ENCODE measurements at regions not wholly inside any gene's neighbourhood (a gene's known extent, or its start where the extent isn't known, plus 50 kb on each side); places are given as distances from the start of the nearest gene placed in this dataset.
"Not testable (repeated sequence)": the region's sequence is repeated elsewhere in the genome, so short reads cannot be mapped to it uniquely, and the experiment has no call there.

DNA sequence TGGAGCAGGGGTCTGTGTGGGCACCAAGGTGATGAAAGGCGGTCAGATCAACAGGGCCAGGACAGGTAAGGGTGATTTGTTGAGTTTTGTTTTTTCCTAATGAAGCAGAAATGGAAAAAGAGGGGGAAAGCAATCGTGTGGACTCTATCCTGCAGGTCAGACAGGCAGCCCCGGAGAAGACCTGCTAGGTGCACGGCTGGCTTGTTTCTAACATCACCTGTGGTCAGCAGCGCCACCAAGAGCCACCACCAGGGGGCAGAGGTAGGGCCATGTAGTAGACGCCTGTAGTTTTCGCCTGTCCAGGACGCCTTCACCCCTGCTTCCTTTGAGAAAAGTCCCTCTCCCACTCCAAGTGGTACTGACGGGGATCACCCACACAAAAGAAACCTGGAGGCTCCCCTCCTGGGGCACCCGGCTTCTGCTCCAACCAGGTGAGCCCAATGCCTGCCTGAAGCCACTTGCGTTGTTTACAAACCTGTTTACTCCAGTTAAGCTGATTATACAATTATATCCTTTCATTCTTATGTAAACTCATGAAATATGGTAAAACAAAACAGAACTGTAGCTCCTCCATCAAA, 54.2 kb upstream of the SEC14L1 start:
- DNase-seq (ENCODE audit: low spot score) = peak; percentile 87

- no peak for DNase-seq (ENCODE audit: low spot score)
These were observed 52.9 kb upstream of the SEC14L1 start for GRCh38 chr17:77087650-77088454.

DNA sequence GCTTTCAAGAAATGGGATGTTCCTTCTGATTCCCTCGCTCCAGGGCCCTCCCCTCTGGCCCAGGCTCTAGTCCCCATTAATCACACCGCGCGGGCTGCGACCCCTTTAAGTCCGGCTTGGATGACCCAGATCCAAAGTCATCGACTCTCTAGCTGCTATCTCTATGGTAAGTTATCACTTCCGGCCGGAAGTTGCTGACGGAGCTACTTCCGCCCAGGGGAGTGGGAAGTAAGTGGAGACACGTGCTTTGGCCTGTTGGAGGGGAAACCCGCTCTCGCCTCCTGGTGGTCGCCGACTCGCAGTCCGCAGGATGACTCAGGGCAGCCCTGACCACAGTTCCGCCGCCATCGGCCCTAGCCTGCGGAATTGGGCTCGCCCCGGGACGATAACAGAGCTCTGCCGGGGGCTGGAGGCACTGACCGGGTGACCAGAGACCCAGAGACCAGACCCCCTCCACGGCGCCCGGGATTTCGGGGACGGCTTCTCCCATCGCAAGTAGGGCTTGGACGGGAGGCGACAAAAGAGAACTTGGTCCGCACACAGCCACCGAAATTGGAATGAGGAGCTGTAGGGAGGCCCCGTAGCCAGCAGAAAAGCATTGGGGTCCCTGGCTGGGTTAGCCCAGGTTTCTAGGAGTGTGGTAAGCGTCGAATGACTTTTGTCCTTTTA, 52.2 kb upstream of the SEC14L1 start:
- DNase-seq (ENCODE audit: low spot score) = peak; percentile 92

DNA sequence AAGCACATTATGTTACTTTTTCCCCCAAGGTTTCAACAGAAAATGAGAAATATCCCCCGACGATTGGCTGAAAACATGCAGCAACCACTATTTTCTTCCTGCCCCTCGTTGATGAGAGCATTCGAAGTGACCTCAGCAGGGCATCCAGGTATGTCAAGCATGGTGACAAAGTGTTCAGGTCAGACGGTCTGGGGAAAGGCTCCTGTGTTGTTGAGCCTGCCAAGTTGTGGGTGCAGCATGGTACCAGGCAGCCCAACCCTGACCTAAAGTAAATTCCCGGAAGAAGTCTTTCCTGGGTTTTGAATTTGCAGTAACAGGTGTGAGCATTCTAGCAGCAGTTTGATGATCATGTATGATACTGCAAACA, 51.7 kb upstream of the SEC14L1 start:
- peak; percentile 24 for DNase-seq (ENCODE audit: low spot score)

- not testable (repeated sequence) for DNase-seq (ENCODE audit: low spot score)
These were observed 50.8 kb upstream of the SEC14L1 start for GRCh38 chr17:77089949-77090348.

DNA sequence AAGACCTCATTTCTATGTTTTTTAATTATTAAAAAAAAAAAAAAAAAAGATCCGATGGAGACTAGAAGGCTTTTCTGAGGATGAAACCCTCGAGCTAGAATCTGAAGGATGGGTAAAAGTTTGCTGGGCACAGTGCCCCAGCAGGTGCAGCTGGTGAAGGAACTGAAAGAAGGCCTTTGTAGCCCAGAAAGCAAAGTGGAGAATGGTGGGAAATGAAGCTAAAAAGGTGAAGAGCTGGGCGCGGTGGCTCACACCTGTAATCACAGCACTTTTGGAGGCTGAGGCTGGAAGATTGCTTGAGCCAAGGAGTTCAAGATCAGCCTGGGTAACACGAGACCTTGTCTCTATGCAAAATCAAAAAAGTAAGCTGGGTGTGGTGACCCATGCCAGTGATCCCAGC, 50.3 kb upstream of the SEC14L1 start:
- no peak for DNase-seq (ENCODE audit: low spot score)

Measured in hematopoietic multipotent progenitor cell treated with erythropoietin and hydrocortisone succinate and interleukin-3 and kit ligand, for 15 days (in vitro differentiated cells).